HG02759 (cell line): ENCODE measurements at regions not wholly inside any gene's neighbourhood (a gene's known extent, or its start where the extent isn't known, plus 50 kb on each side); places are given as distances from the start of the nearest gene placed in this dataset.
"Not testable (repeated sequence)": the region's sequence is repeated elsewhere in the genome, so short reads cannot be mapped to it uniquely, and the experiment has no call there.

ENCODE experiments used
- ATAC-seq: cut with Tn5 transposase; IDR thresholded peaks from one replicate; pipeline ENCODE4 v1.9.1; 2021; ENCODE audit warnings: mild to moderate bottlenecking, moderate library complexity; ENCODE audit not compliant: unreplicated experiment

- ATAC-seq: not testable (repeated sequence)
Observed at GRCh38 chr10:42193588-42193987, 444.8 kb downstream of the ZNF33B start.

DNA sequence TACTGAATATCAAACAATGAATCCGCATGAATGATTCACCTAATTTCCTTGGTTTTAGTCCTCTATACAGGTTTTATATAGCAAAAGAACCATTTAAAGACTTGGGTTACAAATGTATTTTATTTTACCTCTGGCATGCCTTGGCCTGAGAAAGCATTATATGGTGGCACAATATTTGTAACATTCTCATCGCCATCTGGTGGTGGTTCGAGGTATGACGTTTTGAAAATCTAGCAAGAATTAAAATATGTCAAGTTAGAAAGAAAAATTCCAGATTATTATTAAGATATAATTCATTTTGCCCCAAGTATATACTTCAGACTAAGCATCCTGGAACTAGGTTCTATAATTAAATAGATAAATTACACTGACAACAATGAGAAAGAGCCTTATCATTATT lies 445.9 kb downstream of the ZNF33B start:
- not testable (repeated sequence) for ATAC-seq

DNA sequence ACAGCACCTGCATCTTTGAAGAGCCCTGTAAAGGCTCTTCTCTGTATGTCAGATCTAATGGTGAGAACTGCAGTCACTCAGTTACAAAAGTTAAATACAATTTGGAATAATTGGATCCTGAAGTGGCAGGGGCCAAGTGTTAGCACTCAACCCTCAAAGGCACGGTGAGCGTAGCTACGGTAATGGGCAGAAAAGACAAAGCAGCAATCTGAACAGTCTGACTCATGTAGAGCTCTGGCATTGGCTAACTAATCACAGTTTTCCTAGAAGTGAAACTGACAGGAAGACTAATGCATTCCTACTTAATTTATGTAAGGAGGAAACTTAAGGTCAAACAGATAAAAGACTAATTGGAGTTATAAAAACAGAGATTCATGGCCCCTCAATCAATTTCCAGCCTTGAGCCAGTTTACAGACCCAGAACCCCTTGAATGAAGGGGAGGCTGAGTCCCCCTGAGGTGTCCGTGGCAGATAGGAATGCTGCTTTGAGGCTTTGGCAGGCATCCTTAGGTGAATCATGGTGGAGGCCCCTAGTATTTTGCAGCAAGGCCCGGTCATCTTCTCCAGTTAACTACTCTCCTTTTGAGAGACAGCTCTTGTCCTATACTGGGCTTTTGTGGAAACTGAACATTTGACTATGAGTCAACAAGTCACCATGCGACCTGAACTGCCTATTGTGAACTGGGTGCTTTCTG lies 450.7 kb downstream of the ZNF33B start:
- not testable (repeated sequence) for ATAC-seq

- not testable (repeated sequence) for ATAC-seq
Observed at GRCh38 chr10:42177793-42178689, 460.3 kb downstream of the ZNF33B start.

GRCh38 chr10:42177077-42177792 lies 461.1 kb downstream of the ZNF33B start:
- no peak for ATAC-seq

GRCh38 chr10:42150428-42151061 lies 487.8 kb downstream of the ZNF33B start:
- ATAC-seq: no peak

DNA sequence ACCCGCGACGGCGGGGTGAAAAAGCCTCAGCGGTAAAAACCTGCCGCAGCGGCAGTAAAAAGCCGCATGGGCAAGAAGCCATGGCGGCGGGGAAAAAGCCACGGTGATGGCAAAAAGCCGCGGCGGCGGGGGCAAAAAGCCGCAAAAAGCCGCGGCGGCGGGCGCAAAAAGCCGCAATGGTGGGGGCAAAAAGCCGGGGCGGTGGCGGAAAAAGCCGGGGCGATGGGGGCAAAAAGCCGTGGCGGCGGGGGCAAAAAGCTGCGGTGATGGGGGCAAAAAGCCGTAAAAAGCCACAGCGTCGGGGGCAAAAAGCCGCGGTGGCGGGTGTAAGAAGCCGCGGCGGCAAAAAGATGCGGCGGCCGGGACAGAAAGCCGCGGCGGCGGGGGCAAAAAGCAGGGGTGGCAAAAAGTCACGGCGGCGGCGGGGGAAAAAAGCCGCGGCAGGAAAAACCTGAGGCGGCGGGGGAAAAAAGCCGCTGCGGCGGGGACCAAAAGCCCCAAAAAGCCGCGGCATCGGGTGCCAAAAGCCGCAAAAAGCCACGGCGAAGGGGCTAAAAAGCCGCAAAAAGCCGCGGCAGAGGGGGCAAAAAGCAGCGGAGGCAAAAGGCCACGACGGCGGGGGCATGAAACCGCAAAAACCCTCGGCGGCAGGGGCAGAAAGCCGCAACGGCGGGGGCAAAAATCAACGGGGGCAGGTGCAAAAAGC lies 488.5 kb downstream of the ZNF33B start:
- no peak for ATAC-seq

DNA sequence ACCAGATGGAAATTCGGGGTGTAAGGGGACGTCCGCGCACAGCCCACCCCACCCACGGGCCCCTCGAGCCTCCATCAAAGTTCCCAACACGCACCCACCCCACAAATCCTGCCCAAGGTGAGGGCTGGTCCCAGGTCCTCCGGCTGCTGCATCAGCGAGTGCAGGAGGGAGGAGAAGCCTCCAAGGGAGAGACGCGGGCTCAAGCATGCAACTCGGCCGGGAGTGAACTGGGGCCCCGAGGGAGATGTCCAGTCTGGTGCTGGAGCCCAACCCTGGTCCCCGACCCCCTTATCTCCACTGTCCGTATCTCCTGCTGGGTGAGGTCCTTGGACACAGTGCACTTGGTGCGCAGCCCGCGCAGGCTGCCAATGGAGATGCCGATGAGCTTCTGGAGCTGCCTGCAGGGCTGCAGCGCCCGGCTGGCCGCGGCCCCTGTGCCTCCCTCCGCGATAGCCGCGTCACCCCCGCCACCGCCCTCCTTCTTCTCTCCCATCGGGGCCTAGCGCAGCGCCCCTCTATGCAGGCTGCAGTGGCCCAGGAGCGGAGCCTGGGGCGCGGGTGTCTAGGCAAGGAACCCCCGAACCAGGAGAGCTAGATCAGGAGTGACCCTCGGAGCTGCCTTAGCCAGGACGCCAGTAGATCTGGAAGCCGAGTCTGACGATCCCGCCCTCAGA lies 489.2 kb downstream of the ZNF33B start:
- ATAC-seq: no peak

- ATAC-seq: not testable (repeated sequence)
Observed at GRCh38 chr10:42146165-42146564, 492.2 kb downstream of the ZNF33B start.

- not testable (repeated sequence) for ATAC-seq
Observed at GRCh38 chr10:42138023-42138422, 500.3 kb downstream of the ZNF33B start.

- ATAC-seq: no peak
Observed at GRCh38 chr10:42113158-42113450, 525.3 kb downstream of the ZNF33B start.

- no peak for ATAC-seq
Observed at GRCh38 chr10:42112331-42113157, 525.8 kb downstream of the ZNF33B start.

DNA sequence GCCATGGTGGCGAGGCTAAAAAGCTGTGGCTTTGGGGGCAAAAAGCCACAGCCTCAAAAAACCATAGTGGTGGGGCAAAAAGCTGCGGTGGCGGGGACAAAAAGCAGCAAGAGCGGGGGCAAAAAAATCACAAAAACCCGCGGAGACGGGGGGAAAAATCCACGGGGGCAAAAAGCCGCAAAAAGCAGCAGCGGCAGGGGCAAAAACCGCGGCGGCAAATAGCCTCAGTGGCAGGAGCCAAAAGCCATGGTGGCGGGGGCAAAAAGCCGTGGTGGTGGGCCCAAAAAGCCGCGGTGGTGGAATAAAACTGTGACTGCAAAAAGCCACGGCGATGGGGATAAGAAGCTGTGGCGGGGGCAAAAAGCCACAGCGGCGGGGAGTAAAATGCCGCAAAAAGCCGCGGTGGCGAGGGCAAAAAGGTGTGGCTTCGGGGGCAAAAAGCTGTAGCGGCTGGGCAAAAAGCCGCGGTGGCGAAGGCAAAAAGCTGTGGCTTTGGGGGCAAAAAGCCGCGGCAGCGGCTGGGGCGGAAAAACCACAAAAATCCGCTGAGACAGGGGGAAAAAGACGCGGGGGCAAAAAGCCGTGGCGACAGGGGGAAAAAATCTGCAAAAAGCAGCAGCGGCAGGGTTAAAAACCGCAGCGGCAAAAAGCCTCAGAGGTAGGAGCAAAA lies 526.6 kb downstream of the ZNF33B start:
- no peak for ATAC-seq

GRCh38 chr10:42111076-42111475 lies 527.3 kb downstream of the ZNF33B start:
- no peak for ATAC-seq
